Small intestine (tissue), 7 donors: ENCODE measurements at regions not wholly inside any gene's neighbourhood (a gene's known extent, or its start where the extent isn't known, plus 50 kb on each side); places are given as distances from the start of the nearest gene placed in this dataset.

Source experiments
- DNase-seq, 2 donors: peaks; one replicate each; pipeline versions ENCODE4 v3.0.0 to v3.0.0-alpha.2; 2013
- FAIRE-seq: peaks from 2 replicates; lab custom pipeline; 2012; peaks lifted over from hg19 to GRCh38; lab: Jason Lieb, UNC
- H3K27ac ChIP-seq, 3 donors: one replicate each; pipeline ENCODE4 v1.5.1; 2013; ENCODE audit warnings: low read length in 2 of 3, mild to moderate bottlenecking in 2 of 3, control low read depth in 1 of 3, inconsistent platforms in 1 of 3, low read depth in 1 of 3, moderate library complexity in 1 of 3
- H3K27me3 ChIP-seq, 3 donors: one replicate each; pipeline ENCODE4 v1.6.1; 2013; ENCODE audit warnings: low read length in 3 of 3, inconsistent platforms in 1 of 3; ENCODE audit not compliant: control insufficient read depth in 3 of 3, insufficient read depth in 3 of 3
- H3K36me3 ChIP-seq, 3 donors: one replicate each; pipeline ENCODE4 v1.6.1; 2013; ENCODE audit warnings: low read length in 3 of 3, inconsistent platforms in 1 of 3, low read depth in 1 of 3, mild to moderate bottlenecking in 1 of 3, moderate library complexity in 1 of 3; ENCODE audit not compliant: control insufficient read depth in 3 of 3, insufficient read depth in 2 of 3
- H3K4me1 ChIP-seq, 3 donors: one replicate each; pipeline ENCODE4 v1.6.1; 2013; ENCODE audit warnings: low read length in 2 of 3, inconsistent platforms in 1 of 3, low read depth in 1 of 3, mild to moderate bottlenecking in 1 of 3, moderate library complexity in 1 of 3; ENCODE audit not compliant: control insufficient read depth in 3 of 3, insufficient read depth in 2 of 3
- H3K4me3 ChIP-seq, 3 donors: one replicate each; pipeline ENCODE4 v1.5.1; 2013; ENCODE audit warnings: low read length in 3 of 3, control low read depth in 1 of 3, inconsistent platforms in 1 of 3, low read depth in 1 of 3, mild to moderate bottlenecking in 1 of 3, moderate library complexity in 1 of 3
- H3K9me3 ChIP-seq, 2 donors: one replicate each; pipeline ENCODE4 v1.6.1; 2013; ENCODE audit warnings: low read depth in 1 of 2, low read length in 1 of 2; ENCODE audit not compliant: control insufficient read depth in 2 of 2, insufficient read depth in 1 of 2
- WGBS, 3 donors: extraction: QIAGEN DNeasy Blood & Tissue Kit; methylation state at CpG; one replicate each; pipeline ENCODE4 v1.1.7; 2013; 5-methylcytosine and 5-hydroxymethylcytosine counted together
- donor health status: healthy with polysubstance abuse.
- donor health status: control.
- donor health status: control.
- donor health status: Bipolar disorder and iron deficiency.
- donor health status: healthy.

DNA sequence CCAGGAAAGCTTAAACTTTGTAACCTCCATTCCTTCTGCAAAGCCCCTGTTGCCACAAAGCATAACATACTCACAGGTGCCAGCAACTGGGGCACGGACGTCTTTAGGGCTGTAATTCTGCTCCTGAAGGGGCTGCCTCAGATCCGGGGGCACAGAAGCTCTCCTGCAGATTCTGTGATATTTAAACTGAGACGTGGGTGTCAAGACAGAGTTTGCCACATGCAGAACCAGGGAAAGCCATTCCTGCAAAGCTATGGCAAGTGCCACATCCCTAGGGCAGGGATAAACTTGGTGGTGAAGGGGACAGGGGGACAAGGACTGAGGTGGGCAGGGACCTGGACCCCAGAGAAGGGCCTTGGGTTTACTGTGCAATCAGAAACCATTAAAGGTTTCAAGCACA is 247.2 kb downstream of the EIPR1 start:
- no peak overlapping the region for H3K4me3 ChIP-seq
- no peaks in the 10 kb centered on the region for H3K4me1 ChIP-seq
- no peak for FAIRE-seq
- no peak for DNase-seq
- peaks cover 0 to 9% of the 10 kb centered on the region in 2 donors for H3K9me3 ChIP-seq
- H3K27me3 ChIP-seq: peaks cover 0 to 6% (median 0%) of the 10 kb centered on the region in 3 donors
- 78 to 87% (median 85%) methylated on average over 4 of the region's 4 CpGs for WGBS, 3 donors
- H3K27ac ChIP-seq: no peak overlapping the region
- no peaks in the 10 kb centered on the region for H3K36me3 ChIP-seq

DNA sequence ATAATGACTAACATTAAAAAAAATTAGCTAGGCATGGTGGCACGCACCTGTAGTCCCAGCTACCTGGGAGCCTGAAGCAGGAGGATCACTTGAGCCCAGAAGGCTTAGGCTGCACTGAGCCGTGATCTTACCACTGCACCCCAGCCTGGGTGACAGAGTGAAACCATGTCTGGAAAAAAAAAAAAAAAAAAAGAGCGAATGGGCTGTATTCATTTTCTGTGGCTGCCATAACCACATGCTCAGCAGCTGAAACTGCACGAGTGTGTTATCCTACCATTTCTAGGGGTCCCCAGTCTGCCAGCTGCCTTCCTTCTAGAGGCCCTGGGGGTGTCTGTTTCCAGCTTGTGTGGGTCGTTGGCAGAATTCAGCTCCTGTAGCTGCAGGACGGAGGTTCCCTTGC is 247.8 kb downstream of the EIPR1 start:
- H3K9me3 ChIP-seq: peaks cover 0 to 9% of the 10 kb centered on the region in 2 donors
- H3K27ac ChIP-seq: no peak overlapping the region
- DNase-seq: no peak
- H3K36me3 ChIP-seq: no peaks in the 10 kb centered on the region
- no peak overlapping the region for H3K4me3 ChIP-seq
- WGBS, 3 donors: 79 to 85% (median 82%) methylated on average over 6 of the region's 6 CpGs
- H3K27me3 ChIP-seq: peaks cover 0 to 6% (median 0%) of the 10 kb centered on the region in 3 donors
- H3K4me1 ChIP-seq: no peaks in the 10 kb centered on the region
- FAIRE-seq: no peak

DNA sequence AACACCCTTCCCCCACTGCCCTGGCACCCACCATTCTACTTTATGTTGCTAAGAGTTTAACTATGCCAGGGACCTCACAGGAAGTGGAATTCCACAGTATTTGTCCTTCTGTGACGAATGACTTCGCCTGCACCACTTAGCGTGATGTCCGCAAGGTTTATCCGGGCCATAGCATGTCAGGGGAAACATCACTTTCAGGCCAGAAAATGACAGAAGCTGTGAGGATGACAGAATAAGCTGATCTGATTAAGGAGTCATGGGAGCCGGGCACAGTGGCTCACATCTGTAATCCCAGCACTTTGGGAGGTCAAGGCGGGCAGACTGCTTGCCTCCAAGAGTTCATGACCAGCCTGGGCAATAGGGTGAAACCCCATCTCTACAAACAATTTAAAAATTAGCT is 248.8 kb downstream of the EIPR1 start:
- Histone ChIP-seq H3K9me3 (peaks cover 0 to 2% of the 10 kb centered on the region in 2 donors), H3K27ac (no peak overlapping the region), H3K36me3 (no peaks in the 10 kb centered on the region), H3K4me3 (no peak overlapping the region), H3K4me1 (no peaks in the 10 kb centered on the region), H3K27me3 (peaks cover 0 to 6% (median 0%) of the 10 kb centered on the region in 3 donors)
- DNase-seq: no peak
- 87 to 94% (median 92%) methylated on average over 7 of the region's 7 CpGs for WGBS, 3 donors
- no peak for FAIRE-seq

DNA sequence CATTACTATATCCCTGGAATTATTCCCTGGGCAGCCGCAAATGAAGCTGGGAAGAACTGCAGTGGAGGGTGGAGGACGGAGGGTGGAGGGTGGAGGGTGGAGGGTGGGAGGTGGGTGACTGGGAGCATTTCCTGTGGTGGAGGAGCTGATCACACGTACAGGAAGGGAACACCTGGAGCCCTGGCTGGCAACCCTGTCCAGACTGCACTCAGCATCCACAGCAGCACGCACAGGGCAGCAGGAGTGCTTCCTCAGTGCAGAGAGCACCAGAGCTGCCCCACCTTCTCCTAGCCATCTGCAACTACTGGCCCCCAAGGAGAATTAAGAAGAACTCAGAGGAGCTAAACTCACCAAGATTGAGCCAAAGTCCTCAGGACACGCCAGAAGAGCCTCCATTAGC is 249.9 kb downstream of the EIPR1 start:
- H3K27ac ChIP-seq: no peak overlapping the region
- 62 to 78% (median 77%) methylated on average over 4 to 5 of the region's 5 CpGs for WGBS, 3 donors
- H3K9me3 ChIP-seq: no peaks in the 10 kb centered on the region

DNA sequence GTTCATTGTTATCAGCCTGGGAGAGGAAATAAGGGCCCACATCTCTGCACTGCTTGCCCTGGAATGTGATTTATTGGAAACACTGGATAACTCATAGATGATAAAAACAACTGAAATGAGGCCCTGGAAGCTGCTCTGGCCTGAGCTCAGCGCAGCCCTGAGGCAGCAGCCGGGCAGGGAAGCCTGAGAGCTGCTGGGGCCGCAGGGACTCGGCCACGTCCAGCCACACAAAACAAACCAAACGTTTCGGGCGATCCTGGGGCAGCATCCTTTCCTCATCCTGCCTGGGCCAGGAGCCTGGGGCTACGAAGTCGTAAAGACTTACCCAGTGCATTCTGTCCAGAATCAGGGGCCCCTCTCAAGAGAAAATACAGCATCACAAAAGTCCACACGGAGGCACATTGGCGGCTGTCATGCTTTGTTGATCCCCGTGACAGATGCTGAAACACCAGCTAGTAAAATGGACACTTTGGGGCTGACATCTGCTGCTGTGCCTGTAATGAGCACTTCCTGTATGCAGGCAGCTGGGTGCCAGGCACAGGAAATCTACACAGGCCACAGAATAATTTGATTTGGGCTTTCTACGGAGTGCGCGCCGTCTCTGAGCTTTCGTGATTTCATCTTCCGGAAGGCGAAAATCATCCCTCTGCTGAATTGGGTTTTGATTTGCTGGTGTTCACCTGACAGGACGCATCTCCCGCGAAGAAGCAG is 250.6 kb downstream of the EIPR1 start:
- 72 to 91% (median 89%) methylated on average over 23 of the region's 23 CpGs for WGBS, 3 donors
- FAIRE-seq (no peak), DNase-seq (no peak)

More for the DNA sequence above, 249.9 kb downstream of the EIPR1 start:
- Histone ChIP-seq H3K4me3 (no peak overlapping the region), H3K4me1 (no peaks in the 10 kb centered on the region), H3K36me3 (no peaks in the 10 kb centered on the region), H3K27me3 (peaks cover 0 to 6% (median 0%) of the 10 kb centered on the region in 3 donors)
- no peak for DNase-seq
- no peak for FAIRE-seq

DNA sequence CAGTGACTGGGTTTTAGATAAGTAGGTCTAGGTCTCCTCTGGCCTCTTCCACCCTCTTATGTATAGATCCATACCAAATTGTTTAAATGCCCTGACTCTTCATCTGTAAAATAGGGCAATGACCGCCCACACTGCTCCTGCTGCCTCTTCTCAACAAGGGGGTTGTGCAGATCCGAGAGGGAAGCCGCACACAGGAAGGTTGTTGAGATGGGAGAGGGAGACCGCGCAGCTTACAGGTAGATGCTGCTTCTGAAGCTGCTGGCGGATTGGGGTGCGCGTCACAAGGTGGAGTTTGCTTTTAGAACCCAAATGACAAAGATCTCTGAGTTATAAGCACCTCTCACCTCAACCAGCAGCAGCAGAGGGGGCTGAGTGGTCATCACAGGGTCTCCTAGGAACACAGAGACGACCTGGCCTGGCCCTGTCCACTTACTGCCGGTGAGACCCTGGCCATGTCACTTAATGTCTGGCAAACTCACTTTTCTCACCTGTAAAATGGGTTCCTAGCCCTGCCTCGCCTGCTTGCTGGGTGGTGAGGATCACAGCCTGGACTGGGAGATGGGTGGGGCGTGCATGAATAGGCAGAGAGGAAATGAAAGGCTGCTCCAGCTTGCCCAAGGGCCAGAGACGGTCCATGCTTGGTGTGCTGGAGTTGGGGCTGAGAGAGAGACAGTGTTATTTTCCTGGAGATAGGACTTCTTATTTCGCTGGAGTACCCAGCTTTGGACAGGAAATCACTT is 251.3 kb downstream of the EIPR1 start:
- H3K36me3 ChIP-seq: no peaks in the 10 kb centered on the region
- FAIRE-seq: no peak
- peaks cover 0 to 6% (median 0%) of the 10 kb centered on the region in 3 donors for H3K27me3 ChIP-seq
- H3K4me3 ChIP-seq: no peak overlapping the region
- DNase-seq: no peak
- WGBS, 3 donors: 85 to 89% (median 87%) methylated on average over 14 of the region's 14 CpGs
- no peaks in the 10 kb centered on the region for H3K4me1 ChIP-seq
- no peaks in the 10 kb centered on the region for H3K9me3 ChIP-seq
- H3K27ac ChIP-seq: peak overlapping the region in 1 of 3 donors; percentile 45

More for the DNA sequence above, 250.6 kb downstream of the EIPR1 start:
- Histone ChIP-seq H3K27me3 (peaks cover 0 to 6% (median 0%) of the 10 kb centered on the region in 3 donors), H3K36me3 (no peaks in the 10 kb centered on the region), H3K4me3 (no peak overlapping the region), H3K4me1 (no peaks in the 10 kb centered on the region), H3K27ac (peak overlapping the region in 1 of 3 donors; percentile 45), H3K9me3 (no peaks in the 10 kb centered on the region)

DNA sequence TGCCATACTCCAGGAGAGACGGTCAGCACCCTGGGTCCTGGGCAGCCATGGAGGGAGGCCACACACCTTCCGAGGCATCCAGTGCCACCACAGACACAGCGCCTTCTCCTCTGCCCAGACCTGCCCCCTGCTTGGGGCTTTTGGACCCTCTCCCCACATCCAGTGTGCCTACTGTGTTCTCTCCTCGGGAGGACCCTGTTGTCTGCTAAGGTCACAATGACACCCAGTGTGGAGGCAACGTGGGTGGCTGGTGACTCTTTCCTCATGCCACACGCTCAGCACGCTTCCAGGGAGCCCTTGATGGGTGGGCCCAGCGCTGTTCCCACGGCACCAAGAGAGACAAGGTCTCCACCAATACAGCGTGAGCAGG is 251.9 kb downstream of the EIPR1 start:
- H3K4me3 ChIP-seq: no peak overlapping the region
- DNase-seq (no peak), FAIRE-seq (no peak)
- H3K27ac ChIP-seq: no peak overlapping the region
- 87 to 89% (median 89%) methylated on average over 10 of the region's 10 CpGs for WGBS, 3 donors
- no peaks in the 10 kb centered on the region for H3K9me3 ChIP-seq
- H3K4me1 ChIP-seq: no peaks in the 10 kb centered on the region
- H3K27me3 ChIP-seq: peaks cover 0 to 6% (median 0%) of the 10 kb centered on the region in 3 donors
- no peaks in the 10 kb centered on the region for H3K36me3 ChIP-seq

DNA sequence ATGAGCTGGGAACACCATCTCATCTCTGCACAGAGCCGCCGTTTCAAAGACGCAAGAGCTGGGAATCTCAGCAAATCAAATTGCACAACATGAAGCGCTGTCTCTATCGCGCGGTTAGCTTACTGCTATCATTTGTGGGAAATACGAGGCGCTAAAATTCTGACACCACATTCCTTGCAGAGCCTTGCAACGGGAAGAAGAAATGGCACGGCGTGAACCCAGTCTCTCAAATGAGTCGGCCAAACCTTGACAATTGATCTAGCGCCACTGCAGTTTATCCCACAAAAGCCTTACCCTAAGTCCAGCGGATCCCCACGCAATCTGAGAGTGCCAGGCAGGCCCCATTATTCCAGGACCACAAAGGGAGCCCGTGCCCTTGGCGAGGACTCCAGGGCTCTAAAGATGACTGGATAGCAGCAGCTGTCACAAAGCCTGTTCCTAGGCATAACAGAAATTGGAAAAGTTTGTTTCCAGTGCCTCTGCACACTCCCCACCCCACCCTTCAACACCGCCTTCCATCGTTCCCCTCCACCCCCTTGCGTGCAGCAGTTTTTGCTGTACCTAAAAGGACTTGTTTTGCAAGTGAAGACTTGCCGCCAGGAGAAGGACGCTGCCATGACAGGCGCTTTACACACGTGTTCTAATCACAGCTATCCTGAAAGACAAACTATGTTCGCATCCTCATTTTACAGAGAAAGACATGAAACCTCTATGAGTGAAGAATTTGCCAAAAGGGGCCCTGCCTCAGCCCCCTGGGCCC is 252.4 kb downstream of the EIPR1 start:
- H3K27ac ChIP-seq: no peak overlapping the region
- 85 to 91% (median 89%) methylated on average over 26 of the region's 26 CpGs for WGBS, 3 donors
- FAIRE-seq: no peak

More for the DNA sequence above, 252.4 kb downstream of the EIPR1 start:
- H3K4me1 ChIP-seq: no peaks in the 10 kb centered on the region
- H3K27me3 ChIP-seq: peaks cover 0 to 3% (median 0%) of the 10 kb centered on the region in 3 donors
- H3K36me3 ChIP-seq: no peaks in the 10 kb centered on the region
- peaks cover 0 to 2% of the 10 kb centered on the region in 2 donors for H3K9me3 ChIP-seq
- H3K4me3 ChIP-seq: no peak overlapping the region
- no peak for DNase-seq
